Muscle of back (tissue), 3 donors: ENCODE measurements at regions not wholly inside any gene's neighbourhood (a gene's known extent, or its start where the extent isn't known, plus 50 kb on each side); places are given as distances from the start of the nearest gene placed in this dataset.

Experiments used
- DNase-seq, 3 donors: peaks; one replicate each; pipeline versions ENCODE4 v3.0.0 to v3.0.0-alpha.2; 2013

- DNase-seq, result no peak
Measured at GRCh38 chr18:34075963-34076860, 148.5 kb downstream of the NOL4 start.

- no peak for DNase-seq
Measured at GRCh38 chr18:34061226-34061625, 163.5 kb downstream of the NOL4 start.

GRCh38 chr18:34055227-34055626 is 169.5 kb downstream of the NOL4 start:
- no peak for DNase-seq

- DNase-seq, result peak; percentile 3 to 22 (median 10)
Measured at GRCh38 chr18:34050661-34051060, 174.1 kb downstream of the NOL4 start.

- DNase-seq, result no peak
Measured at GRCh38 chr18:34049511-34049910, 175.2 kb downstream of the NOL4 start.

GRCh38 chr18:34048423-34048822 is 176.3 kb downstream of the NOL4 start:
- no peak for DNase-seq

GRCh38 chr18:34042423-34043146 is 182.1 kb downstream of the NOL4 start:
- no peak for DNase-seq

GRCh38 chr18:34039611-34040010 is 185.1 kb downstream of the NOL4 start:
- DNase-seq, result no peak

- DNase-seq, result no peak
Measured at GRCh38 chr18:34039201-34039600, 185.5 kb downstream of the NOL4 start.

GRCh38 chr18:34038086-34038485 is 186.6 kb downstream of the NOL4 start:
- DNase-seq, result no peak

GRCh38 chr18:34033968-34034367 is 190.7 kb downstream of the NOL4 start:
- no peak for DNase-seq

- no peak for DNase-seq
Measured at GRCh38 chr18:34031810-34032209, 192.9 kb downstream of the NOL4 start.

- DNase-seq, result no peak
Measured at GRCh38 chr18:34028324-34028723, 196.4 kb downstream of the NOL4 start.

- DNase-seq, result no peak
Measured at GRCh38 chr18:34025191-34025801, 199.4 kb downstream of the NOL4 start.

GRCh38 chr18:34023471-34023870 is 201.2 kb downstream of the NOL4 start:
- peak in 1 of 3 donors; percentile 1 for DNase-seq

- DNase-seq, result no peak
Measured at GRCh38 chr18:34018336-34018735, 206.4 kb downstream of the NOL4 start.

- DNase-seq, result no peak
Measured at GRCh38 chr18:34003687-34004086, 221.0 kb downstream of the NOL4 start.

- DNase-seq, result no peak
Measured at GRCh38 chr18:34002130-34002529, 222.6 kb downstream of the NOL4 start.

- DNase-seq, result no peak
Measured at GRCh38 chr18:34001376-34001775, 223.3 kb downstream of the NOL4 start.

- no peak for DNase-seq
Measured at GRCh38 chr18:33987206-33987605, 237.5 kb downstream of the NOL4 start.

- DNase-seq, result no peak
Measured at GRCh38 chr18:33983126-33983525, 241.6 kb downstream of the NOL4 start.

GRCh38 chr18:33960417-33960816 is 264.3 kb downstream of the NOL4 start:
- no peak for DNase-seq

- DNase-seq, result no peak
Measured at GRCh38 chr18:33959609-33960008, 265.1 kb downstream of the NOL4 start.
